ENCODE measurements at regions not wholly inside any gene's neighbourhood (a gene's known extent, or its start where the extent isn't known, plus 50 kb on each side); places are given as distances from the start of the nearest gene placed in this dataset.

- TF ChIP-seq TP53 (CRISPR knock-in tag; IDR thresholded peaks at IDR 0.05) (no peak), ETV6 (CRISPR knock-in tag; IDR thresholded peaks at IDR 0.05) (no peak), ATF1 (CRISPR knock-in tag; IDR thresholded peaks at IDR 0.05) (no peak)
- TF ChIP-seq, protein P1, sequence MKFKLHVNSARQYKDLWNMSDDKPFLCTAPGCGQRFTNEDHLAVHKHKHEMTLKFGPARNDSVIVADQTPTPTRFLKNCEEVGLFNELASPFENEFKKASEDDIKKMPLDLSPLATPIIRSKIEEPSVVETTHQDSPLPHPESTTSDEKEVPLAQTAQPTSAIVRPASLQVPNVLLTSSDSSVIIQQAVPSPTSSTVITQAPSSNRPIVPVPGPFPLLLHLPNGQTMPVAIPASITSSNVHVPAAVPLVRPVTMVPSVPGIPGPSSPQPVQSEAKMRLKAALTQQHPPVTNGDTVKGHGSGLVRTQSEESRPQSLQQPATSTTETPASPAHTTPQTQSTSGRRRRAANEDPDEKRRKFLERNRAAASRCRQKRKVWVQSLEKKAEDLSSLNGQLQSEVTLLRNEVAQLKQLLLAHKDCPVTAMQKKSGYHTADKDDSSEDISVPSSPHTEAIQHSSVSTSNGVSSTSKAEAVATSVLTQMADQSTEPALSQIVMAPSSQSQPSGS (CRISPR knock-in tag; IDR thresholded peaks at IDR 0.05; ENCODE audit: borderline replicate concordance, low read depth), result no peak
Observed at GRCh38 chr11:107118025-107118720, 99.9 kb upstream of the GUCY1A2 start (continued).

DNA sequence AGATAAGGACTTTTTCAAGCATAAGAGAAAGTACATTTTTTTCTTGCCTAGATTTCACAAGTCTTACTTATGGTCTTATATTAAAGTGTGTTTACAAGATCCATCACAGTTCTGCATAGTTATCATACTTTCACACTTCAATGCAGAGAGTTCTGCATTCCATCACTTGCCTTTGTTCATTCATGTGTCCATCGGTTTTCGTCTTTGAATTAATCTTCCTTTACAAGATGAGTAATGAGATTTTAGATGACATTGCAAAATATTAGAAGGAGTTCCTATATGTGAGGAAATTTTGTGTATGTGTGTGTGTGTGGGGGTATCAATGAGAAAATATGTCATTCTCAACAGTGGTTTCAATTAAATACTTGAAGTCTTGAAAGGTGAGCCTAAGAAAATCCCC is 98.1 kb upstream of the GUCY1A2 start:
- H3K9me3 Mint-ChIP-seq, result peaks cover 16% of the 10 kb centered on the region
- H3K4me3 Mint-ChIP-seq, result no peak overlapping the region
- no peak for ATAC-seq
- H3K36me3 Mint-ChIP-seq, result no peaks in the 10 kb centered on the region
- no peak for TF ChIP-seq SMAD3 (CRISPR knock-in tag; IDR thresholded peaks at IDR 0.05; ENCODE audit: borderline replicate concordance)
- no peak for TF ChIP-seq FOXJ3 (CRISPR knock-in tag; IDR thresholded peaks at IDR 0.05; ENCODE audit: borderline replicate concordance)
- no peak for TF ChIP-seq ZNF396 (CRISPR knock-in tag; IDR thresholded peaks at IDR 0.05; ENCODE audit: borderline replicate concordance)
- no peak for TF ChIP-seq USF1 (CRISPR knock-in tag; IDR thresholded peaks at IDR 0.05)
- TF ChIP-seq GRHL2 (CRISPR knock-in tag; IDR thresholded peaks at IDR 0.05; ENCODE audit: insufficient replicate concordance, severe bottlenecking), result no peak
- no peak for TF ChIP-seq NR1H2 (CRISPR knock-in tag; IDR thresholded peaks at IDR 0.05)
- no peak for TF ChIP-seq PRRX2 (CRISPR knock-in tag; IDR thresholded peaks at IDR 0.05)
- no peak for TF ChIP-seq OVOL2 (CRISPR knock-in tag; IDR thresholded peaks at IDR 0.05; ENCODE audit: borderline replicate concordance)
- TF ChIP-seq, protein P2, sequence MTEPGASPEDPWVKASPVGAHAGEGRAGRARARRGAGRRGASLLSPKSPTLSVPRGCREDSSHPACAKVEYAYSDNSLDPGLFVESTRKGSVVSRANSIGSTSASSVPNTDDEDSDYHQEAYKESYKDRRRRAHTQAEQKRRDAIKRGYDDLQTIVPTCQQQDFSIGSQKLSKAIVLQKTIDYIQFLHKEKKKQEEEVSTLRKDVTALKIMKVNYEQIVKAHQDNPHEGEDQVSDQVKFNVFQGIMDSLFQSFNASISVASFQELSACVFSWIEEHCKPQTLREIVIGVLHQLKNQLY (CRISPR knock-in tag; IDR thresholded peaks at IDR 0.05), result no peak
- TF ChIP-seq ZNF317 (CRISPR knock-in tag; IDR thresholded peaks at IDR 0.05; ENCODE audit: borderline replicate concordance, low read depth), result no peak
- TF ChIP-seq CBFB (CRISPR knock-in tag; IDR thresholded peaks at IDR 0.05; ENCODE audit: low read depth), result no peak
- no peak for TF ChIP-seq GABPB1 (CRISPR knock-in tag; IDR thresholded peaks at IDR 0.05)
- TF ChIP-seq ESRRA (CRISPR knock-in tag; IDR thresholded peaks at IDR 0.05; ENCODE audit: borderline replicate concordance), result no peak
- TF ChIP-seq, protein P3, sequence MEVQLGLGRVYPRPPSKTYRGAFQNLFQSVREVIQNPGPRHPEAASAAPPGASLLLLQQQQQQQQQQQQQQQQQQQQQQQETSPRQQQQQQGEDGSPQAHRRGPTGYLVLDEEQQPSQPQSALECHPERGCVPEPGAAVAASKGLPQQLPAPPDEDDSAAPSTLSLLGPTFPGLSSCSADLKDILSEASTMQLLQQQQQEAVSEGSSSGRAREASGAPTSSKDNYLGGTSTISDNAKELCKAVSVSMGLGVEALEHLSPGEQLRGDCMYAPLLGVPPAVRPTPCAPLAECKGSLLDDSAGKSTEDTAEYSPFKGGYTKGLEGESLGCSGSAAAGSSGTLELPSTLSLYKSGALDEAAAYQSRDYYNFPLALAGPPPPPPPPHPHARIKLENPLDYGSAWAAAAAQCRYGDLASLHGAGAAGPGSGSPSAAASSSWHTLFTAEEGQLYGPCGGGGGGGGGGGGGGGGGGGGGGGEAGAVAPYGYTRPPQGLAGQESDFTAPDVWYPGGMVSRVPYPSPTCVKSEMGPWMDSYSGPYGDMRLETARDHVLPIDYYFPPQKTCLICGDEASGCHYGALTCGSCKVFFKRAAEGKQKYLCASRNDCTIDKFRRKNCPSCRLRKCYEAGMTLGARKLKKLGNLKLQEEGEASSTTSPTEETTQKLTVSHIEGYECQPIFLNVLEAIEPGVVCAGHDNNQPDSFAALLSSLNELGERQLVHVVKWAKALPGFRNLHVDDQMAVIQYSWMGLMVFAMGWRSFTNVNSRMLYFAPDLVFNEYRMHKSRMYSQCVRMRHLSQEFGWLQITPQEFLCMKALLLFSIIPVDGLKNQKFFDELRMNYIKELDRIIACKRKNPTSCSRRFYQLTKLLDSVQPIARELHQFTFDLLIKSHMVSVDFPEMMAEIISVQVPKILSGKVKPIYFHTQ (CRISPR knock-in tag; IDR thresholded peaks at IDR 0.05), result no peak
- TF ChIP-seq ERG (CRISPR knock-in tag; IDR thresholded peaks at IDR 0.05), result no peak
- TF ChIP-seq, protein P4, sequence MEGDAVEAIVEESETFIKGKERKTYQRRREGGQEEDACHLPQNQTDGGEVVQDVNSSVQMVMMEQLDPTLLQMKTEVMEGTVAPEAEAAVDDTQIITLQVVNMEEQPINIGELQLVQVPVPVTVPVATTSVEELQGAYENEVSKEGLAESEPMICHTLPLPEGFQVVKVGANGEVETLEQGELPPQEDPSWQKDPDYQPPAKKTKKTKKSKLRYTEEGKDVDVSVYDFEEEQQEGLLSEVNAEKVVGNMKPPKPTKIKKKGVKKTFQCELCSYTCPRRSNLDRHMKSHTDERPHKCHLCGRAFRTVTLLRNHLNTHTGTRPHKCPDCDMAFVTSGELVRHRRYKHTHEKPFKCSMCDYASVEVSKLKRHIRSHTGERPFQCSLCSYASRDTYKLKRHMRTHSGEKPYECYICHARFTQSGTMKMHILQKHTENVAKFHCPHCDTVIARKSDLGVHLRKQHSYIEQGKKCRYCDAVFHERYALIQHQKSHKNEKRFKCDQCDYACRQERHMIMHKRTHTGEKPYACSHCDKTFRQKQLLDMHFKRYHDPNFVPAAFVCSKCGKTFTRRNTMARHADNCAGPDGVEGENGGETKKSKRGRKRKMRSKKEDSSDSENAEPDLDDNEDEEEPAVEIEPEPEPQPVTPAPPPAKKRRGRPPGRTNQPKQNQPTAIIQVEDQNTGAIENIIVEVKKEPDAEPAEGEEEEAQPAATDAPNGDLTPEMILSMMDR (IDR thresholded peaks at IDR 0.05), result no peak
- TF ChIP-seq TEAD4 (CRISPR knock-in tag; IDR thresholded peaks at IDR 0.05), result no peak
- no peak for TF ChIP-seq ATF6 (CRISPR knock-in tag; IDR thresholded peaks at IDR 0.05)
- TF ChIP-seq HMGA2 (CRISPR knock-in tag; IDR thresholded peaks at IDR 0.05), result no peak
- H3K27ac Mint-ChIP-seq, result no peak overlapping the region
- DNase-seq (ENCODE audit: low spot score), result no peak
- POLR2A ChIA-PET, result no interaction called here
- H3K27me3 Mint-ChIP-seq (ENCODE audit: low read depth), result no peaks in the 10 kb centered on the region
- CTCF ChIA-PET, result no interaction called here
- H3K4me1 Mint-ChIP-seq, result 0 out of 2 replicates have a peak, but pooled peaks cover 5% of the 10 kb centered on the region

All from WTC11 (cell line).